GM19324 (cell line): ENCODE measurements at regions not wholly inside any gene's neighbourhood (a gene's known extent, or its start where the extent isn't known, plus 50 kb on each side); places are given as distances from the start of the nearest gene placed in this dataset.
A peak's percentile ranks its signal among the peaks of the same experiment; 100 is the strongest.

Source experiments
- ATAC-seq: cut with Tn5 transposase; IDR thresholded peaks from one replicate; pipeline ENCODE4 v1.9.1; 2021; ENCODE audit warnings: mild to moderate bottlenecking, moderate library complexity; ENCODE audit not compliant: unreplicated experiment, low FRiP score

GRCh38 chr11:11047851-11048610 is 190.2 kb upstream of the ZBED5 start:
- ATAC-seq: no peak

GRCh38 chr11:11046781-11047180 is 188.9 kb upstream of the ZBED5 start:
- no peak for ATAC-seq

GRCh38 chr11:11045156-11045930 is 187.5 kb upstream of the ZBED5 start:
- no peak for ATAC-seq

GRCh38 chr11:11044137-11044855 is 186.4 kb upstream of the ZBED5 start:
- no peak for ATAC-seq

- ATAC-seq: no peak
Observed at GRCh38 chr11:11043721-11044120, 185.9 kb upstream of the ZBED5 start.

- ATAC-seq: no peak
Observed at GRCh38 chr11:11039208-11039965, 181.5 kb upstream of the ZBED5 start.

- no peak for ATAC-seq
Observed at GRCh38 chr11:11038782-11039181, 180.9 kb upstream of the ZBED5 start.

- ATAC-seq: no peak
Observed at GRCh38 chr11:11038352-11038751, 180.5 kb upstream of the ZBED5 start.

GRCh38 chr11:11036848-11037732 is 179.2 kb upstream of the ZBED5 start:
- ATAC-seq: peak; percentile 48

GRCh38 chr11:11036185-11036847 is 178.5 kb upstream of the ZBED5 start:
- no peak for ATAC-seq

- ATAC-seq: no peak
Observed at GRCh38 chr11:11035331-11035730, 177.5 kb upstream of the ZBED5 start.

- no peak for ATAC-seq
Observed at GRCh38 chr11:11034476-11034875, 176.6 kb upstream of the ZBED5 start.

GRCh38 chr11:11032066-11032465 is 174.2 kb upstream of the ZBED5 start:
- no peak for ATAC-seq

- no peak for ATAC-seq
Observed at GRCh38 chr11:11029027-11029426, 171.2 kb upstream of the ZBED5 start.

GRCh38 chr11:11028017-11028692 is 170.3 kb upstream of the ZBED5 start:
- no peak for ATAC-seq

- ATAC-seq: no peak
Observed at GRCh38 chr11:11027288-11027687, 169.4 kb upstream of the ZBED5 start.

- ATAC-seq: no peak
Observed at GRCh38 chr11:11025087-11025486, 167.2 kb upstream of the ZBED5 start.

- no peak for ATAC-seq
Observed at GRCh38 chr11:11022125-11022730, 164.4 kb upstream of the ZBED5 start.
